DMS153 treated with DMSO at 0.1 percent for 48 hours (cell line): ENCODE measurements at regions not wholly inside any gene's neighbourhood (a gene's known extent, or its start where the extent isn't known, plus 50 kb on each side); places are given as distances from the start of the nearest gene placed in this dataset.
"Not testable (repeated sequence)": the region's sequence is repeated elsewhere in the genome, so short reads cannot be mapped to it uniquely, and the experiment has no call there.

Experiments
- DNase-seq: peaks from one replicate; lab custom pipeline; 2025; ENCODE audit not compliant: unreplicated experiment; lab: John Stamatoyannopoulos, UW

- DNase-seq, result no peak
These were observed 99.9 kb upstream of the CHST15 start for GRCh38 chr10:124193309-124193696.

- DNase-seq, result not testable (repeated sequence)
These were observed 99.4 kb upstream of the CHST15 start for GRCh38 chr10:124192664-124193308.

- not testable (repeated sequence) for DNase-seq
These were observed 97.1 kb upstream of the CHST15 start for GRCh38 chr10:124190476-124190875.

- no peak for DNase-seq
These were observed 93.6 kb upstream of the CHST15 start for GRCh38 chr10:124186956-124187355.

- DNase-seq, result no peak
These were observed 91.7 kb upstream of the CHST15 start for GRCh38 chr10:124185084-124185483.

GRCh38 chr10:124184208-124184830, 90.9 kb upstream of the CHST15 start:
- no peak for DNase-seq

GRCh38 chr10:124183617-124184016, 90.2 kb upstream of the CHST15 start:
- no peak for DNase-seq

GRCh38 chr10:124182088-124182541, 88.7 kb upstream of the CHST15 start:
- no peak for DNase-seq

GRCh38 chr10:124181656-124182055, 88.3 kb upstream of the CHST15 start:
- peak; percentile 2 for DNase-seq

- no peak for DNase-seq
These were observed 87.7 kb upstream of the CHST15 start for GRCh38 chr10:124180947-124181549.

GRCh38 chr10:124180044-124180745, 86.8 kb upstream of the CHST15 start:
- DNase-seq, result no peak

GRCh38 chr10:124179308-124180043, 86.1 kb upstream of the CHST15 start:
- no peak for DNase-seq

- no peak for DNase-seq
These were observed 83.8 kb upstream of the CHST15 start for GRCh38 chr10:124177180-124177518.

- no peak for DNase-seq
These were observed 83.2 kb upstream of the CHST15 start for GRCh38 chr10:124176349-124177179.

GRCh38 chr10:124175701-124176348, 82.4 kb upstream of the CHST15 start:
- DNase-seq, result no peak

GRCh38 chr10:124174673-124175645, 81.6 kb upstream of the CHST15 start:
- no peak for DNase-seq

- DNase-seq, result no peak
These were observed 80.7 kb upstream of the CHST15 start for GRCh38 chr10:124174071-124174566.

GRCh38 chr10:124173298-124173900, 80.0 kb upstream of the CHST15 start:
- no peak for DNase-seq
